ENCODE measurements at regions not wholly inside any gene's neighbourhood (a gene's known extent, or its start where the extent isn't known, plus 50 kb on each side); places are given as distances from the start of the nearest gene placed in this dataset.
"Not testable (repeated sequence)": the region's sequence is repeated elsewhere in the genome, so short reads cannot be mapped to it uniquely, and the experiment has no call there.

DNA sequence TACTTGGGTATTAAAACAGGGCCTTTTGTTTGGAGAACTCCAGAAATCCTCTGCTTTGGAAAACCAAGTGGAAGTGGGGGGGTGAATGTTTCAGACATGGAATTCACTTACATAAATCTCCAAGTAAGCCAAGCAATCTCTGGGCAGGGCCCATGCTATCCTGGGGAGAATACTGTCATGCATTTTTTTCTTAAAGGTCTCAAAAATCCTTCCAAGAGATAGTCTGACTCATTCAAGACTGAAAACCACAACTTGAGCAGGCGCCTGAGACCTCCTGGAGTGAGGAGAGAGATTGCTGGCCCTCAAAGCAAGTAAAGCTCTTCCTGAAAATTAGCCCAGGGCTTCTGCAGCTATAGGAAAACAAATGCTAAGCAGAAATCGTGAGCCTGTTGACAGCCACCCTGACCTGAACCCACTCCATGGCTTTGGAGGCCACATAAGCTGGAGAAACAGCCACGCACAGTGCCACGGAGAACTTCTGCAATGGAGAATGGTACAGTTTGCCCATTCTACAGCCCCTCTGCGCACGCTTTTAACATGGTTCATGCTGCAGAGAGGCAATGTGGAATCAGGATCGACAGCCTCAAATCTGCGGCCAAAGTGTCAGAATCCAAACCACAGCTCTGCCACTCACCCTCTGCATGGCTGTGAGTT, 203.1 kb upstream of the AUTS2 start:
- DNase-seq: no peak

DNA sequence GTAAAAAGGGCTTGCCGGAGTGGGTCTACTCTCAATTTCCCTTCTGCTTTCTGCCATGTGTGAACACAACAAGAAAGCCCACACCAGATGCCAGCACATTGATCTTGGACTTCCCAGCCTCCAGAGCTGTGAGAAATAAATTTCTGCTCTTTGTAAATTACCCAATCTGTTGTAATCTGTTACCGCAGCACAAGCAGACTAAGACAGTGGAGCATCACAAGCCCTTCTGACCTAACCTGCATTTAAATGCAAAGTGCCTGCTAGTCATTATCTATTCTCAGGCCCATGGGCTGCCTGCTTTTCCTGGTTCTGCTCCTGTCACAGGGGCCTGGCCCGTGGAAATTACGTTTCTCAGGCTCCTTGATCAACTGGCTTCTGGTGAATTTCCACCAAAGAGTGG, 199.3 kb upstream of the AUTS2 start:
- no peak for DNase-seq

DNA sequence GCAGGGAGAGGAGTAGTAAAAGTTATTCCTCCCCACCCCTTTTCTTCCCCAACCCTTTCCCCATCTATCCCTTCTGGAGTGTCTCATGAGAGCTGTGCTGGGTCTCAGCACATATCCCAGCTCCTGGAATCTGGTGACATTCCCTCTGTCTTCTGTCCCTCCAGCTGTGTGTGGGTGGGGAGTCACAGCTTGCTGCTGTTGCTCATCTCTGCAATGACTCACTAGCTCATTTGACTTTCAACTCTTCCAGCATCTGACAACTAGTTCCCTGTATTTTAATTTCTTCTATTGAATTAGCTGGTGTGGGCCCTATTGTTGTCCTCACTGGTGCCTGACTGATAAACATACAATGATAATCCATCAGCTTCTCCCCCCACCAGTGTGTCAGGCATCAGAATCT, 198.9 kb upstream of the AUTS2 start:
- no peak for DNase-seq

DNA sequence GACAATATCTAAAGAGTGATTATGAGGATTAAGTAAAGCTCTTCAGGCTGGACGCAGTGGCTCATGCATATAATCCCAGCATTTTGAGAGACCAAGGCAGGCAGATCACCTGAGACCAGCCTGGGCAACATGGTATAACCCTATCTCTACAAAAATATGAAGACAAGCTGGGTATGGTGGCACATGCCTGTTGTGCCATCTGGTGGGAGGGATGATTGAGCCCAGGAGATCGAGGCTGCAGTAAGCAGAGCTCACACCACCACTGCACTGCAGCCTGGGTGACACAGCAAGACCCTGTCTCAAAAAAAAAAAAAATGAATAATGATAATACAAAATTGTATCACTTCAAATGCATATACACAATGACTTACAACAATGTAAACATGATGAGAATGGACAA, 195.6 kb upstream of the AUTS2 start:
- no peak for DNase-seq

DNA sequence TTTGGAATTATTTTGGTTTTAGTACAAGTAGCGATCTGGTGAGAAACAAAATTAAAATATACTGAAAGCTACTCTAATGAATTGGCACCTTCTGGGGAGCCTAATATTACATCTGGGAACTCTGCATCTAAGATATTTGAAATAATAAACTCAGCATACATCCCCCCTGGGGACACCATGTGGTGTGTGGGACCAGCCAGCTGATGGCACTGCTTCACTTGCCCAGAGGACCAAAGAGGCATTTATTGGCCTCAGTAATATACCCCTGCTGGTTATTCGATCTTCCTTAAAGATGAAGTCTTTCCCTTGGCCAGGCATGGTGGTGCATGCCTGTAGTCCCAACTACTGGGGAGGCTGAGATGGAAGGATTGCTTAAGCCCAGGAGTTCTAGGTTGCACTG, 195.1 kb upstream of the AUTS2 start:
- DNase-seq: no peak

DNA sequence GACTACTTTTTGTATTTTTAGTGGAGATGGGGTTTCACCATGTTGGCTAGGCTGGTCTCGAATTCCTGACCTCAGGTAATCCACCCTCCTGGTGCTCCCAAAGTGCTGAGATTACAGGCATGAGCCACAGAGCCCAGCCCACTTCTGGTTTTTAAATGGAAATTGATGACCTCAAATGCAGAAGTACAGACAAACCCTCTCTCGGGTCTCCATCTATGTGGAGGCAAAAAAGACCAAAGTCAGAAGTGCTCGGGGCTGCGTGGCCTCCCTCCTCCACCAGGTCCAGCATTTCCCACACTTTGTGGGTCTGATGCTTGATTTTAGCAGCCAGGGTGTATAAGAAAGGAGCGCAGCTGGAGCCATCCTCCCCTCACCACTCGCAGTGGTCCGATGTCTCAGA, 187.3 kb upstream of the AUTS2 start:
- DNase-seq: no peak

DNA sequence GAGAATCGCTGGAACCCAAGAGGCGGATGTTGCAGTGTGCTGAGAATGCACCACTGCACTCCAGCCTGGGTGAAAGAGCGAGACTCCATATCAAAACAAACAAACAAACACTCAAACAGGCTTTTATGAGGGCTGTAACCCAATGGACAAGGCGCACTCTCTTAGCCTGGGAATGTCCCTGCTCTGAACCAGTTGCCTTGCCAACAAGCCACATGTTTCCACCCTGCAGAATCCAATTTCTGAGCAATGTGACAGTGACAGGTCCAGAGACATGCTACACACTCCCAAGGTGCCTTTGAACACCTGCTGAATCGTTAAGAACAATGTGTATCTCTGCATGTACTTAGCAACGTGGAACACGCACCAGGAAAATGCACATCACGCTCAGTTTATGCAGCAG, 186.8 kb upstream of the AUTS2 start:
- no peak for DNase-seq

DNA sequence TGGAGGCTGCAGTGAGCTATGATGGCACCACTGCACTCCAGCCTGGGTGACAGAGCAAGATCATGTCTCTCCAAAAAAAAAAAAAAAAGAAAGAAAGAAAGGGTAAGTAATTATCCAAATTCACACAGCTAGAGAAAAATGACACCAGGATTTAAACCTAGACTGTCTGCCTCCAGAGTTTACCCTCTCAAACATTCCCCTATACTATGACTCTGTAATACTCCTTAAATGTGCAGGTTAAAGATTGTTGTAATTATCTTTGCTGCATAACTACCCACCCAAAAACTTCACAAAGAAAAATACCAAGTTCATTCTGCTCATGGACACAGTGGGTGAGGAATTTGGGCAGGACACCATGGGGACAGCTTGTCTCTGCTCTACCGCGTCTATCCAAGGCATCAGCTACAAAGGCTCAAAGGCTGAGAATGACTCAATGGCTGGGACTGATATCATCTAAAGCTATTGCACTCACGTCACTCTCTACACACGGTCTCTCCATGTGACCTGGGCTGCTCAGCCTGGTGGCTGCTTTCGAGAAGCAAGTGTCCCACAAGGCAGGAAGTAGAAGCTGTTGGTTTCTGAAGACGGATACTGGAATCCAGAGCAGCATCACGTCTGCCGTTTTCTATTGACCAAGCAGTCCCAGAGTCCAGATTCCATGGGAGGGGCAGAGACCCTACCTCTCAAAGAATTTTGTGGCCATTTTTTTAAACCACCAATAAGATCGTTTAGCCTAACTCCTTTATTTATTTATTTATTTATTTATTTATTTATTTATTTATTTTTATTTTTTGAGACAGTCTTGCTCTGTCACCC, 185.7 kb upstream of the AUTS2 start:
- DNase-seq: no peak

DNA sequence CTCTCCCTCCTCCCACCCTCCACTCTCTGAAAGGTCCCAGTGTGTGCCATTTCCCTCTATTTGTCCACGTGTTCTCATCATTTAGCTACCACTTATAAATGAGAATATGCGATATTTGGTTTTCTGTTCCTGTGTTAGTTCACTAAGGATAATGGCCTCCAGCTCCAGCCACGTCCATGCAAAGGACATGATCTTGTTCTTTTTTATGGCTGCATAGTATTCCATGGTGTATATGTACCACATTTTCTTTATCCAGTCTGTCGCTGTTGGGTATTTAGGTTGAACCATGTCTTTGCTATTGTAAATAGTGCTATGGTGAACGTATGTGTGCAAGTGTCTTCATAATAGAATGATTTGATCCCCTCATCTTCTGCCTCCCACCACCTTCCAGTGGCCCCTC, 183.7 kb upstream of the AUTS2 start:
- DNase-seq: no peak

DNA sequence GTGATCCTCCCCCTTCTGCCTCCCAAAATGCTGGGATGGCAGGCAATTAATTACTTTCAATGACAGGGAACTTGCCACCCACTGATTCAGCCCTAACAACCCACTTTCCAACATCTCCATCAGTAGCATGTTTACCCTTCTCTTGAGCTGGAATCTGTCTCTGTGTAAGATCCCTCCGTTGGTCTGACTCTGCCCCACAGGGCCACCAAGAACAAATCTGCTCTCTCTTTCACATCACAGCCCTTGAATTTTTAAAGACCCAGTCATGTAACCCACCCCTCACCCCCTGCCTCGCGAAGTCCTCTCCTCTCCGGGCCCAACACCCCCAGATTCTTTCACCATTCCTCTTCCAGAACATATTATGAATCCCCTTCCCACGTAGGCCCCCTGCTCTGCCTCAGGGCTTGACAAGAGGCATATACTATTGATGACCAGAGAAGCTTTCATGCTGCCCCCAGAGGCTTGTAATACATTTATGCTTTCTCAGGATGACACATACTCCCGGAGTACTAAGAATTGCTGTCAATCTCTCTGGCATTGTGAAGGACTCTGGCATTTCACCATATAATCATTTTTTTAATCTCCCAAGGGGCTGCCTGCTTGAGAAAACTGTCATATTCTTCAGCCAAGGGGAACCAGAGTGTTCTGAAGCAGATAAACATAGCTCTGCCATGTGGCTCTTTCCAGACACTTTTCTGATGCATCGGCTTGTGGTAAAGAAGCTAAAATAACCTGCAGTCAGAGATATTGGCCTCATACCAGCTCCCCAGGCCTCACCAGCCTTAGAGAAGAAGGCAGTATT, 179.2 kb upstream of the AUTS2 start:
- DNase-seq: no peak

DNA sequence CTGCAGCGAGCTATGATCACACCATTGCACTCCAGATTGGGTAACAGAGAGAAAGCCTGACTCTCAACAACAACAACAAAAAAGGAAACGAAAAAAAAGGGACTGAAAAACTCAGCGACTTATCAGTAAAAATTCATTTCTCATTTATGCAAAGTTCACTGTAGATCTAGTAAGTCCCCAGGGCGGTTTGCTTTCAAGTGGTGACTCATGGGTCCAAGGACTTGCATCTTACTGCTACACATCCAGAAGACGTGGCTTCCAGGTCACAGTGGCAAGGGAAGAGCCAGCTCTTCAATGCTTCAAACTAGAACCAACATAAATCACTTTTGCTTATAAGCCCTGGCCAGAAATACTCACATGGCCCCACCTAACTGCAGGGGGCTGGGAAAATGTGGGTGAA, 178.3 kb upstream of the AUTS2 start:
- DNase-seq: no peak

DNA sequence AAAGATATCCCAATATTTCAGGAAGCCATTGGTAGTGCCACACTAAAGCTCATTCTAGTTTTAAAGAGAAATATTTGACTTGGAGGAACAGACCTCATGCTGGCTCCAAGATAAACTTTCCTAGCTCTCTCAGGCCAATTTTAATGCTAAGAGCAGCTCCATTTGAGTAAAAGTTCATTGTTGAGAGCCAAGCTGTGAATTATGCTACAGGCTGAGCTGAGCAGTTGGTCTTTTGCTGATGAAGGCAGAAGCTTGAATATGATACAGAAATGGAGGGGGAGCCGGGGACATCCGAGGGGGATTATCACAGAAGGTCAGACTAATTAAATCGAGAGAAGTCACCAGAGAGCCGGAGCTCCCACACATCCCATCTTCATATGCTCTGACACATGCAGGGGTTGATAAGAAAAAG, 175.7 kb upstream of the AUTS2 start:
- DNase-seq: no peak

DNA sequence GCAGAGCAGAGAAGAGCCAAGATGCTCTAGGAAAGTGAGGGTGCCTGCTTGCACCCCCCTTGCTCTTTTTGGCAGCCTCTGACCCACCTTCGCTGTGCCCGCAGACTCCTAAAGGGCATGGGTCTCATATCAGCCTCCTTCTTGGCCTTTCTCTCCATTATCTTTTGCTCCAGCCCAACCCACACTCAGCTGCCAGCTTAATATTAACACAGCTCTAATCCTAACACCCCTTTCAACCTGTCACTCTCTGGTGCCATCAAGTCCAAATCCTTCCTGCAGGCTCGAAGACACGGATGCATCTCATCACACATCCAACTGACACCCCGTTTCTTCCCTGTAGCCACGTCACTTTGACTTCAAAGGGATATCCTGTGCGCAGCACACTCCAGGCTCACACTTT, 171.6 kb upstream of the AUTS2 start:
- no peak for DNase-seq

DNA sequence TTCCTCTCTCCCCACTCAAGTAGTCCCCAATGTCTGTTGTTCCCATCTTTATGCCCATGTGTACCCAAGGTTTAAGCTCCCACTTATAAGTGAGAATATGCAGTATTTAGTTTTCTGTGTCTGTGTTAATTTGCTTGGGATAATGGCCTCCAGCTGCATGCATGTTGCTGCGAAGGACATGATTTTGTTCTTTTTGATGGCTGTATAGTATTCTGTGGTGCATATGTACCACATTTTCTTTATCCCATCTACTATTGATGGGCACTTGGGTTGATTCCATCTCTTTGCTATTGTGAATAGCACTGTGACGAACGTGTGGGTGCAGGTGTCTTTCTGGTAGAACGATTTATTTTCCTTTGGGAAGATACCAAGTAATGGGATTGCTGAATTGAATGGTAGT, 170.2 kb upstream of the AUTS2 start:
- DNase-seq: no peak

DNA sequence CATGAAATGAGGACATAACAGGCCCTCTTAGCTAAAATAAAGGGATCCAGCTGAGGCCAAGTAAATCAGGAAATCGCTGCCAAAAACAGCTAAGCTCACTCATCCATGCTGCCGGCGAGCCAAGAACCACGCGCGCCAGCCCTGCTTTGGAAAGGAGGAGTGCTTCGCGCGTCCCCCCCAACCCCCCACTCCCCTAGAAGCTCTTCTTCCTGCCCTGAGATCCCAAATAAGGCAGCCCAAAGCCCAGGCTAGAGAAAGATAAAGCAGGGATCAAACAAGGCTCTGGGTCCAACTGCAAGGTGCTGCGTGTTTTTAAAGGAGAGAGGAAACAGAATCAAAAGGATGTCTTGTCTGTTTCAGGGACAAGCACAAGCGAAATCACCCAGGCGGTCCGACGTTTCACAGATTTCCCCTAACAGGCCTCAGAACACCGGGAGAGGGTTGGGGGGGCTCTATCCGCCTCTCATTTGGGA, 168.3 kb upstream of the AUTS2 start:
- DNase-seq: no peak

DNA sequence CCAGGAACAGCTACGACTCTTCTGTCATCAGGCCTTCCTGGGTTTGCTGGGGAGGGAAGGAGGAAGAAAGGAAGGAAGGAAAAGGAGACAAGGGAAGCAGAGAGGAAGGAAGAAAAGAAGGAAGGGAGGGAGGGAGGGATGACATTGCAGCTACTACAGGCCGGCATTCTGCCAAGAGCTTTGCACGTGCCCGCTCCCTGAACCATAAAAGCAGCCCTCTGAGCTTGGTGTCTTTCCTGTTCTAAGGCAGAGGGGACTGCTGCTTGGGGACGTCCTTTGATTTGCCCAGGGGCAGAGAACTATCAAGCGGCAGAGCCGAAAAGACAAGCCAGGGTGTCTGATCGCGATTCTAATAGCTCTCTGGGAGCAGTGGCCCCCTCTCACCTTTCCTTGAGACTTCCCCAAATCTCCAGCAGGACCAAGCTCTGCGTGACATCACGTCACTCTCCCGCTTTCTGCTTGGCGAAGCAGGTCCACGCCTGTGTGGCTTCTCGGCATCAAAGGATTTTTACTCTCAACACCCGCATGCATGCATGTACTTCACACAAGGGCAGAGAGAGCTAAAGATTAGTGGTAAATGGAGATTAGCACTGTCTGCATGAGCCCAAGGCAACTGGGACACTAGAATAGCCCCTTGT, 167.8 kb upstream of the AUTS2 start:
- no peak for DNase-seq

DNA sequence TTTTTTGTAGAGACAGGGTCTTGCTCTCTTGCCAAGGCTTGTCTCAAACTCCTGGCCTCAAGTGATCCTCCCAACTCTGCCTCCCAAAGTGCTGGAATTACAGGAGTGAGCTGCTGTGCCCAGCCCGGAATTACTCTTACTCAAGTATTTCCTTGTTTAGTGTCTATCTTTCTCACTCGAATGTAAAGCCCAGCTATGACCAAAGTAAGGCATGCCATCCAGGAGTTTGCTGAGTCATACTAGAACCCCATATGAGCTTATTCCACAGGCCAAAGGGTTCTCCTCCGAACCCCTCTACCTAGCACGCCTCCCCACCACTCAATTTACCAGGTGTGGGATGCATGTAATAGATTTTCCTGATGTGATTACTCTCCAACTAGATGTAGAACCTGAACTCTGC, 166.6 kb upstream of the AUTS2 start:
- no peak for DNase-seq

DNA sequence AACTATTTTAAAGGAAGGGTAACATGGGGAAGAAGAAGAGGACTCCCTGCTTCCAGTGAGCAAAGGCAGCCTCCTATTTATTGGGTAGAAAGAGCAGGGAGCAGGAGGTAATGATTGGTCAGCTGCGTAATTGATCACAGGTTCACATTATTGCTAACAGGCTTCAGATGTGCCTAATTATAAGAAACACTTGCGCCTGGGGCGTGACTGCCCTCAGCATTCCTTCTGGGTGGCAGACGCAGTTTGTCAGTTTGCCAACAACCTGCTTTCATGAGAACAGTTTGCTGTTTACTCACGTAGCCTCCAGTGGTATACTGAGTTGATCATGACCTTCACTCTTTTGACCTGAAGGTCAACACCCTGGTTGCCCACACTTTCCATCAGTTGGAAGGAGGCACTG, 166.0 kb upstream of the AUTS2 start:
- DNase-seq: not testable (repeated sequence)

DNA sequence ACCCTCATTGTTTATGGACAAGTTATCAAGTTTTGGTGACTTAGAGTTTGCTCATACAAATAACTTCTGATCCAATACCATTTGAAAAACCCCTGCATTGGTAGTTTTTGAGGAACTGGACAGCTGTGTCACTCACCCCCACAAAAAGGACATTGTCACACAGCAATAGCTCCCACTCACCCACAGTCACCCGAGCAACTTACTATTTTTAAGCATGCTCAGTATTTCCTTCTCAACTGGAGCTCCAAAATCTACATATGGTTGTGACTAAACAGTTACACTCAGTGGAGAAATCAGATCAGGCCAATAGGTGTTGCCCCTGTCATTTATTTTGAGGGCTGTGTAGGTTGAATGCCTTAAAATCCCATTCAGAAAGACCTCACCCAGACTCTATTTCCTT, 165.2 kb upstream of the AUTS2 start:
- no peak for DNase-seq

DNA sequence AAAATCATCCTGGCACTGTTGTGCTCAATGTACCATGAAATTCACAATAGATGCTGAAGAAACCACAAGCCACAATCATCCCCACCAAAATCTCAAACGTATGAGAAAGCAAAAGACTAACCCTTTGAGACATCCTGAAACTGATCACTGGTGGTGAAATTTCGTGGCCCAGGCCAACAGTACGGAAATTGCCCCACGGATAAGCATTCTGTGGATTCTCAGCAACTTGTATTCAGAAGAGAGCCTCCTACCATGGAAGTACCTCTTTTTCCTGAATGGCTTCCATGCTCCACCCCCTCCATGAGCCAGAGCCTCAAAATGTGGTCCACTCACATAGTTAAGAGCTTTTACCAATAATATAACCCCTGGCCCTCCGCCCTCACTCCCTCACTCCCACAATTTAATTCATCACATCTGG, 163.9 kb upstream of the AUTS2 start:
- no peak for DNase-seq

DNA sequence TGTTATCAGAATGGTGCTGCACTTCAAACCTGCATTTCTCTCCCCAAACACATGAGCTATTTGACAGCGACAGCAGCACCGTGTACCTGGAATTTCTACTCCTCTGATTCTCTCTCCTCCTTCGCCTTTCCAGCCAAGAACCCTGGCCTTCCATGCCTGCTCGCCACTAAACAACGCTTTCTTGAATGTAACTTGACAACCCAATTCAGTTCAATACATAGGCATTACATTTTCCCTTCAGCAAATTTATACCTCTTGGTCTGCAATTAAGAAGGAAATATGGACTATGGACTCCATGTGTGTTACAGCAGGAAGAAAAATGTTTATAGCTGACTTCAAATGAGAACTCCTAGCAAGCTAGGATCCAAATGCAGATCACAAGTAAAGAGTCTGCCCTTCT, 162.6 kb upstream of the AUTS2 start:
- no peak for DNase-seq

DNA sequence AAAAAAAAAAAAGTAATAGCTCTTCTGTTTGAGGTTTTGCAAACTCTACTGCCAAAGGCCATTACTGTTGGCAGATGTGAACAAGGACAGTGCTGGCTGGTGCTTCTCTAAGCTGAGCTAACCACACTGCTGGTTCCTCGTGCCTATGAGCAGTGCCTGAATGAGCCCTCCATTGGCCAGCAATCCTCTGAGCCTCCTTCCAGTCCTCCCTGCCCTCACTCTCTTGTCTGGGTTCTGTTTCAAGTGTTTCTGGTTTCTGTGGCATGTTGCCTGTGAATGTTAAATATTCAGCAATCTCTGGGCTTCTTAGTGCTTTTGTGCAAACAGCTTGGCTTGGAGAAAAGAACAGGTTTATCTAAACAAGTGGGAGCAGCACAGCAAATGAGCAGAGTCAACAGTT, 161.3 kb upstream of the AUTS2 start:
- DNase-seq: no peak
